ENCODE measurements at regions not wholly inside any gene's neighbourhood (a gene's known extent, or its start where the extent isn't known, plus 50 kb on each side); places are given as distances from the start of the nearest gene placed in this dataset.
"Not testable (repeated sequence)": the region's sequence is repeated elsewhere in the genome, so short reads cannot be mapped to it uniquely, and the experiment has no call there.

DNA sequence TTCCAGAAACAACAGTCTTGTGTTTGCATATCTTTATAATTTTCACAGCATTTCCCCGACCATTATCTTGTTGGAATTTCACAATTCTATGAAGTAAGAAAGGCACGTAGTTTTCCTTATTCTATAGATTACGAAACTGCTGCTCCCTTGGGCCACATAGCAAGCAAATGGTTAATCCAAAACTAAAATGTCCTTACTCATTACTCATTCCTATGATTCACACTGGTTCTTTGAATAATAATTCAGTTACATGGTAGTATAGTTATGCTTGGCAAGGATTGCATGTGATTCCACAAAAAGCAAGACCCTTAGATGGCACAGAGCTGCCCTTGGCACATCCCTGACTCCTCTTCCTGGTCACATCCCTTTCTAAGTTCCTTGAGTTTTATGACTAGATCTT lies 51.2 kb downstream of the OR13H1 start:
- DNase-seq = no peak

DNA sequence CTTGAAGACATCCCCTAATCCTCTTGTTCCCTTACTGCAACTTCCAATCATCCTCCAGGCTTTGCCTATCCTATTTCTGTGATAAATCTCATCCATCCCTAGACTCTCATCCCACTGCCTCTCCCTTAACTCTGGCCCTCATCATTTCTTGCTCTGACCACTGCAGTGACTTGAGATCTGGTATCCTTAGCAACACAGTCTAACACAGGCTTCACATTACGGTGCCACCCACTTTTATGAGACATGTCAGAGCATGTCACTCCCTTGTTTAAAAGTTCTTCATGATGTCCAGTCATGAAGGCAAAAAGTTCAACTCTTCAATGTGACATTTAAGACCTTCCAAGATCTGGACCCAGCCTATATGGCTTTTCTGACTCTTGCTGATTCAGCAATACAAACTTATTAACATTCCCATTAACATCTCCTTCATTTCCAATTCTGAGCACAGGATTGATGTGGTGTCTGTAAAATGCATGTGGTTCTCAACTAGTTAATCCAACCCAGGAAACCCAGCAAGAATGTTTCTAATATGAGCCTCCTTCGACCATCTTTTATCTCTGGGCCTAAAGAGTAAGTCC lies 64.0 kb downstream of the OR13H1 start:
- no peak for DNase-seq

- peak; percentile 15 for DNase-seq
Measured at GRCh38 chrX:131609480-131609879, 65.6 kb downstream of the OR13H1 start.

- DNase-seq = no peak
Measured at GRCh38 chrX:131613260-131613659, 69.4 kb downstream of the OR13H1 start.

GRCh38 chrX:131614241-131614640 lies 70.4 kb downstream of the OR13H1 start:
- DNase-seq = peak; percentile 6

DNA sequence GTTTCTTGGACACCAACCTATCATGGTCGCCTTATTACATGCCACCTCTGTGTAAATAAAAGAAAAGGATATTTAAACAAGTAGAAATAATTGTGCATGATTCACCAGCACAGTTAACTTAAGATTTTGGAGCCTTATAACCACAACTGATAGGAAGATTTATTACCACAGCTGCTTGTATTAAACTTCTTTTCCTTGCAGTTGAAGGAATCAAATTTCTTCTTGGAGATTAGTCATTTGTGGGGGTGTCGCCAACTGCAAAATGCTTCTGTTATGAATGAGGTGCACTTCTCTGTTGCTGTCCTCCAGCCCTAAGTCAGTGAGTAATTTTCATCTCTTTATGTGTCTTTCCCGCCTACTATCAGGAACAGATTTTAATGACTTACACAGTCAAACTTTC lies 73.3 kb downstream of the OR13H1 start:
- DNase-seq = peak; percentile 74

DNA sequence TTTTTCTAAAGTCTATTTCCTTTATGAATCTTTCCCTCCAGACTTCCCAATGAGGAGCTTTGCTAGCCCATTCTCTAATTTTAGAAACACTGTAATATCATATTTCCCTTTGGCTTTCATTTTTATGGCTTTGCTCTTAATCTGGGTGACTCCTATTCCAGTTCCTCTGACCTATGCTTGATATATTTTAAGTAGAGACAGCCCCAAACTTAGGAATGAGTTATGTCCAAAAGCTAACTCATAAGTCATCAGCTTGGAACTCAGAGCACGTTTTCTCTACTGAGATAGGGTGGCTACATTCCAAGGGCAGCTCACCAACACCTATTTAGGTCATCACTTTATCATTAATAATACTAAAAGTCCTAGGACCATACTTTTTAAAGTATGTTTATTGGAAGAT lies 77.8 kb downstream of the OR13H1 start:
- DNase-seq = no peak

- DNase-seq = peak; percentile 45
Measured at GRCh38 chrX:131626681-131627296, 82.9 kb downstream of the OR13H1 start.

DNA sequence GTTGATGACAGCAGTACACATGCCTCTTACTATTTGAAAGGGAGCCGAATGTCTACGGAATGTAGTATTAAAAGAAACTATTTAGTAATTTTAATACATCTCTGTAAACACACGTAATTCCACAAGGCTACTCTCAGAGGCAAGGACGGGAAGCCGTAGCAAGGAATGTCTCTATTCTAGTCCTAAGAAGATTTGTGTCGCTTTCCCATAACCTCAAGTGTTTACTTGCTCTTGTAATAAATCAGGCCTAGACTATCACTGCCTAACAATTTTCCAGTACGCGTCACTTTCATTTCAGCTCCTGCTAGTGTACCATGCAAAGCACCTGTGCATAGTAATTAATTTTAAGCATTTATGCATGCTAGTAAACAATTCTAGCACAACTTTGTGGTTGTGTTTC lies 86.7 kb downstream of the OR13H1 start:
- DNase-seq = no peak

DNA sequence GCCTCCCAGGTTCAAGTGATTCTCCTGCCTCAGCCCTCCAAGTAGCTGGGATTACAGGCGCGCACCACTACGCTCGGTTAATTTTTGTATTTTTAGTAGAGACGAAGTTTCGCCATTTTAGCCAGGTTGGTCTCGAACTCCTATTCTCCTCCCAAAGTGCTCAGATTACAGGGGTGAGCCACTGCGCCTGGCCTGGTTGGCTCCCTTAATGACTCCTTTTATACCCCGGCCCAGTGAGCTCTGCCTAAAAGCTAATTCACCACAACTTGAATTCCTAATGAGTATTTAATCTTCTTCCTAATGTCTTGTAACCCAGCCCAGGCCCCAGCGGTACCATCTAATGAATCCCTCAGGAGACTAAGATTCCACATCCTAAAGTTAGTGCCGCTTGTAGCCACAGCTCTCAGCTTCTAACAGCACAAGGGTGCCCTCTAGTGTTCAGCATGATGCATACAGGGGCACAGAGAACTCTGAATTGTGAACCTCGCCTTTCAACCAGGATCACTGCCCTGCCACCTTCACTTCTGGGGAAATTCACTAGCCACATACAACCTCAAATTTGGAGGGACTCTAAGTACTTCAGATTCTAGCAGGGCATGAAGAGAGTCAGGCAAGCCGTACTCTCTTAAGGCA lies 89.5 kb downstream of the OR13H1 start:
- DNase-seq = peak; percentile 79

- no peak for DNase-seq
Measured at GRCh38 chrX:131634900-131635299, 91.0 kb downstream of the OR13H1 start.

DNA sequence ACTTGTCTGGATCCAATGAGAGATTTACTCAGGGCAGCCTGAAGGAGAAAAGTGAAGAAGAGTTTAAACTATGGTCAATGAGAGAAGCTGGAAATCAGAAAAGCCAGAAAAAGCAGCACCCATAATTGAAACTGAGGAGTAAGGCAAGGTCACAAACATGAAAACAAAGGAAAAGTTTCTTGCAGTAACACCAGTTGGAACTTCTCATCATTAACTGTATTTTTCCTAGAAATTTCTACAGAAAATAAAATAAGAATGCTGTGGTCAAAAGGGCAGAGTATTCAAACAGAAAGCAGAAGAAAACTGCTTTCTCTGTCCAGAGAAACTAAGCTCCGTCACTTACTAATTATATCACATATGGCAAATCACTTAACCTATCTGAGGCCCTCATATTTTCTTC lies 102.2 kb downstream of the OR13H1 start:
- DNase-seq = no peak

- no peak for DNase-seq
Measured at GRCh38 chrX:131649741-131650140, 105.9 kb downstream of the OR13H1 start.

- DNase-seq = no peak
Measured at GRCh38 chrX:131650637-131651410, 107.0 kb downstream of the OR13H1 start.

DNA sequence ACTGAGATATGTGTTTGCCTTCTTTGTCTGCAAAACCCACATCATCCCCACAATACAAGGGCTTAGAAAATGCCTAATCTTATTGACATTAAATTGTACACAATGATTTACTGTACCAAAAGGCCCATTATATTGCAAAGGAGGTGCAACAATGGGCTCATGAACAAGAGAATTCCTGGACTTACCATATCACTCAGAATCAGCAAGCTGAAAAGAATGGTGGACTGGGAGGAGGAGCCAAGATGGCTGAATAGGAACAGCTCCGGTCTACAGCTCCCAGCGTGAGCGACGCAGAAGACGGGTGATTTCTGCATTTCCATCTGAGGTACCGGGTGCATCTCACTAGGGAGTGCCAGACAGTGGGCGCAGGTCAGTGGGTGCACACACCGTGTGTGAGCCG lies 119.9 kb downstream of the OR13H1 start:
- DNase-seq = not testable (repeated sequence)

- DNase-seq = no peak
Measured at GRCh38 chrX:131671735-131672134, 127.9 kb downstream of the OR13H1 start.

- DNase-seq = no peak
Measured at GRCh38 chrX:131675596-131676194, 131.8 kb downstream of the OR13H1 start.

- DNase-seq = peak; percentile 19
Measured at GRCh38 chrX:131677655-131678628, 134.1 kb downstream of the OR13H1 start.

- DNase-seq = not testable (repeated sequence)
Measured at GRCh38 chrX:131682735-131683134, 138.9 kb downstream of the OR13H1 start.

DNA sequence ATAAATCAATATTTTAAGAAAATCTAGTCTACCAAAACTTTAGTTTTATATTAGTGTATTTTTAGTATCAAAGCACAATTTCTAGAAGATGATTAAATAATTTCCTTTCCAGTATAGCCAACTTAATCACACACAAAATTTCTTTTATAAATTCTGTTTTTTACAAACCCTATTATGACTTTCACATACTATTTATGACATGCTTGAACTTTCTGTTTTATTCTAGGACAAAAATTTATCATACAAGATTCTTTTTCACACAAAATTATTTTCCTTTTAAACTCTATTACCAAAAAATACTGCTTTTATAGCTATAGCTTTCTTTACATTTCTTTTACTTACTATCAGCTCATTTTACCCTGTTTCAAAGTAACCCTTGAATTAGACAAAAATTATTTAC lies 149.5 kb downstream of the OR13H1 start:
- DNase-seq = no peak

DNA sequence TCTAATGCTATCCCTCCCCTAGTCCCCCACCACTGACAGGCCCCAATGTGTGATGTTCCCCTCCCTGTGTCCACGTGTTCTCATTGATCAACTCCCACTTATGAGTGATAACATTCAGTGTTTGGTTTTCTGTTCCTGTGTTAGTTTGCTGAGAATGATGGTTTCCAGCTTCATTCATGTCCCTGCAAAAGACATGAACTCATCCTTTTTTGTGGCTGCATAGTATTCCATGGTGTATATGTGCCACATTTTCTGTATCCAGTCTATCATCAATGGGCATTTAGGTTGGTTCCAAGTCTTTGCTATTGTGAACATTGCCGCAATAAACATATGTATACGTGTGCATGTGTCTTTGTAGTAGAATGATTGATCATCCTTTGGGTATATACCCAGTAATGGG lies 153.1 kb downstream of the OR13H1 start:
- not testable (repeated sequence) for DNase-seq

DNA sequence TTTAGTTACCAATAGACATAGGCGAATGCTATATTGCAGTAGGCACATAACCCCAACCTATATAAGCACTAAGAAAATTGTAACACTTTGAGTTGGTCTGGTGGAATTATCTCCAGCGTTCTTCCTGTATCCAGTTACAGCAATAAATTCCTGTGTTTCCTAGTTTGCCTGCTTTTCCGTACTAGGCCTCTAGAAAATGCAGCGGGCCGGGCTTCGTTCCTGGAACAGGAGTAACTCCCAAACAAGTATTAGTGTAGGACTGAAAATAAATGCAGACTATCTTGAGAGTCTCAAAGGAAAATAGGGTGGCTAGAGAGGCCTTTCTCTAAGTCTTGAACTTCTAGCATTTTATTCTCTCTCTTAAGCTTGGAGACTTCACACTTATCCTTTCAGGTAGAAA lies 159.8 kb downstream of the OR13H1 start:
- no peak for DNase-seq
